ENCODE measurements at regions not wholly inside any gene's neighbourhood (a gene's known extent, or its start where the extent isn't known, plus 50 kb on each side); places are given as distances from the start of the nearest gene placed in this dataset.

DNA sequence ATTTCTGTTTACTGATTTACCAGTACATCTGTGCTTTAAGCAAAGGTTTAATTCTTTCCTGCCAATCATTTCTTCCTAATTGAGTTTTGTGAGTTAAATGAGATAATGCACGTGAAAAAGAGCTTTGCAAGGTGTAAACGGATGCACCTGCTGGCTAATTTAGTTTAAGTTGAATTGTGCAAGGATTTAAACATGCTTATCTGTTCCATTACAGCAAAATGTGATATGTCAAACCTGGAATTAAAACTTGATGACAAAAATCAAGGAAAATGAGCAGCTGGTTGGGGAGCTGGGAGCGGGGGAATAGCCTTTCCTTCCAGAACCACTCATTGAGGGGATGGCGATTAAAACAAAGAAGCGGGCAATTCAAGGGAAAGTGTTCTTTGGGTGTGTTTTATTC, 155.0 kb upstream of the CTTNBP2 start:
- no peak for DNase-seq

DNA sequence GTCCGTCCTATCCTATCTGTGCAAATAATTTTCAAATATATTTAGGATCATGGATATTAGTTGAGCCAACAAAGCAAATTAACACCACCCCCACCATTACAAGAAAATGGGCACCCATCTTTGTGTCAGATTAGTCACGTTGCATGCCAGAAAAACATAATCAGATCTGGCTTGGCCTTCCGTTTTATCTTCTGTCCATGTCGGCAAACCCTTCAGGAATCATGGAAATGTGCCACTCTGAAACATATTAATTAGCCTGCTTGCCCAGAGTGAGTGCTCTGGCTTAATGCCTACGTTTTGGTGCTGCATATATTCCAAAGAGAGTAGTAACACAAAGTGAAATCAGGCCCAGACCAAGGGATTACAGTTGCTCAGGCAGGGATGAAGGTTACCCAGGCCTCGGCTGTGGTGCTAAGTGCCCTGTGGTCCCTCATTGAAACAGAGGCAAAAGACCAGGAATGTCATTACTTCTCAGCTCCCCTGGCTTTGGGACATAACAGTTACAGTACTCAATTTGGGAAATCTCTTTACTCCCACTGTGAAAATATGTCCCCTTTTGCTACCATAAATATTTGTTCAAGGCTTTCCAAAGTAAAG, 154.0 kb upstream of the LSM8 start:
- DNase-seq = no peak

DNA sequence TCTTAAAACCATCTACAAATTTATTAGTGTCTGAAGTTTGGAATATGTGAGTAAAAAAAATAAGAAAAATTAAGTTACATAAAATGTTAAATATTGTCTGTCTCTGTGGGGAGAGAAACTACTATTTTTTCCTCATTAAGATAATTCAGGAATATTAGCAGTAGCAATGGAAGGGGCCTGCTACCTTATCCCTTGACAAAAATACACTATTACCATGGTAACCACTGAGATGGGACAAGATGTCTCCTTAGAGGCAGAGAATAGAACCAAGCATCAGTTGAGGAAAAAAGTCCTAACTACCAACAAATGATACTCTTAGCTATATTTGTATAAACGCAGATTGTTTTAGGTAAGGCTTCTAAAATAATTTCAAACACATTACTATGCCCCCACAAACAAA, 150.7 kb upstream of the LSM8 start:
- no peak for DNase-seq

DNA sequence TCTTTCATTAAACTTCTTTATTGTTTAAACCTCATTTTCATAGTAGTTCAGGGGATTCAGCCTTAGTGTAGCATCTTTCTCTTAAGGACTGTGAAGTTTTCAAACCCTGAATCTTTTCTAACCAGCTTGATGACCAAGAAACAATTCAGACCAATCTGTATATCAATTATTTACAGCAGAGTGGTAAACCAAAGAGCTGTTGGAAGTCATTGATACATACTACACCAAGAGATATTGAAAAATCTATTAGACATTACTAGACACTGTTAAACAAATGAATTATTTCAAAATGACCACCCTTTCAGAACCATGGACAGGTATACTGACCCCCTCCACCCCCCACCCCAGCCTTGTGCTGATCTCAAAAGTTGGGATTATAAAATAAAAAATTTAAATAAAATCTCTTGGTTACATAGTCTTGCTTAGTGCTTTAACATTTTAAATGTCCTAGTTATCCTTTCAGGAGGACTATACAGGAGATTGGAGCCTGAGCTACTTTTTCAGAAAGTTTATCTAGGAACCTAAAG, 143.9 kb upstream of the LSM8 start:
- DNase-seq = no peak

DNA sequence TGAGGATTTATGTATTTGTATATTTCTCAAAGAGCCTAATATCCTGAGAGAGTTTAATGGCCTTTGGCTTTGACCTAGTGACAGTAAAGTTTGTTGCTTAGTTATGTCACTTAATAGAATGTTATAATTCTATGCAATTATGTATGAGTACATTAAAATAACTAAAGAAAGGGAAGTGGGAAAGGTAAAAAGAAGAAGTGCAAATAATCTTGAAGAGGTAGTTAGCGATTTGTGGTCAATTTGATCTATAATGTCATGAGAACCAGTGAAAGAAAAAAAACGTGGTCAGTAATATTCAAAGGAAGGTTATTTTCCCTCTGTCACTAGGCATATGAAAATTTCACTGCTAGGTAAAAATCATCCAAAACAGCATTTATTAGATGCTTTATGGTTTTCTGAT, 143.4 kb upstream of the LSM8 start:
- no peak for DNase-seq

DNA sequence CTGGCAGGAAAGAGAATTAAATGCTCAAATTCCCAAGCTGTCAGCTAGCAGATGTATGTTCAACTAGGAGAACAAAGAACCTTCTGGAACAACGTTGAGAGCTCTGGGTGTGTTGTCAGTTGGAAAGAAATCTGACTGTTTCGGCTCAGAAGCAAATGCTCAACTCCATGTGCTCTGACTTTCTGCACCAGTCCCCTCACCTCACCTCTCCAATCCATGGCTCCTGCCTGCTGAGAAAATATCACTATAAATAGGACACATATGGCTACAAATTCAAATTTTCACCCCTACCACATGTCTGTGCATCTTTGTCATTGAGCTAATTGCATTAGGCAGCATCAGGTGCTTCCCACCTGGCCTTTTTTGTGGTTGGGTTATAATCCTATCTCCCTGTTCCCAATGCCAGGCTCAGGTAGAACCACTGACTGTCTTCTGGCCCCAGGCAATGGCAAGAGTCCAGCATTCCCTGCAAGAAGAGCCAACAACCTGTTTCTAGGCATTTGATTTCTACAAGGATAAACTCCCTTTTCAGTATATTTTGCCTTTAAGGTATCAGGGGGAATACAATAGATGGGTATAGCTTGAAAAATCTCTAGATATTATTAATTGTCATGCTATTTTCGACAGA, 142.6 kb upstream of the LSM8 start:
- no peak for DNase-seq

DNA sequence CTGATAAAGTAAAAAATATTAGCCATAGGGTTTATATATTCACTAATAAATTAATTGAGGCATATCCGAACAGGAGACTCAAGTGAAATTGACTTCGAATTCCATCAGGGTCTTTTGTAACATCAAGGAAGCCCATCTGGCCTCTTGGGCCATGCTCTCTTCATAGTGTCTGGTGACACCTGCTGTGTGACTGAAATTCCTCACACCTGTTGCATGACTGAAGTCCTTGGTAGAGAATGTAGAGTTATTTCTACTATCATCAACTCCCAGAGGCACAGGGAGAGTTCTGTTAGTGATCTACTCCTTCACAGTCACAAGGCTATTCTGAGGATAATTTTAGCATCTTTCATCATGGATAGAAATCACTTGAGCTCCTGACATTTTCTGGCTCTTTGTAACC, 138.3 kb upstream of the LSM8 start:
- no peak for DNase-seq

DNA sequence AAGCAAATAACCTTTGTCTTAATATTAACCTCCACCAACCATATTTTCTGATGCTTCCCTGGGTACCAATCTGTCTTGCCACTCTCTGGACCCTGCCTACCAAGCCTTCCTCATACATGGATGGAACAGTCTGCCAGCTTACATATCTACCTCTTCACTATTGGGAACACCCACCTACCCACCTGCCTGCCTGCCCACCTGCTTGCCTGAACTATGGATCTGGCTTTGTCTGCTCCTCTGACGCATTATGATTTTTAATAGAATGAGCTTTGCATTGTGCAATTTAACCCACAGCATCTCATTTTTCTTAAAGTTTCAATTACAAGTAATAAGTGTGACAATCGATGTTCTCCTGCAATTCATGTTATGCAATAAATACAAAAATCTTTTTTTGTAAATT, 137.9 kb upstream of the LSM8 start:
- DNase-seq = no peak

DNA sequence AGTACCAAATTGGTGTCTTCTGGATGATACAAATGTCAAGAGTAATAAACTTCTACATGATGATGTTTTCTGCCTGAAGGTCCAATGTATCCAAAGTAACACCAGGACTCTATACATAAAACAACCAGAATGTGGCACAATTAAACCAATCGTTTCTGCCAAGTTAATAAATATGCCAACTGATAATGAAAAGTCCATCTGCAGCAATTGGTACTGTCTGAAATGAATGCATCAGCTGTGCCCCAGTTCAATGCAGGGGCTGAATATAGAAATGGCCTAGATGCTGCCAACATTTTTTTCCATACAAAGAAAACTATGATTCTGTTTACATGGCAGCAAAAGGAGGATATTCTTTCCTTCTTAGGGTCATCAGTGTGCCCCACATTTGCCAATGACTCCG, 137.2 kb upstream of the LSM8 start:
- DNase-seq = no peak

DNA sequence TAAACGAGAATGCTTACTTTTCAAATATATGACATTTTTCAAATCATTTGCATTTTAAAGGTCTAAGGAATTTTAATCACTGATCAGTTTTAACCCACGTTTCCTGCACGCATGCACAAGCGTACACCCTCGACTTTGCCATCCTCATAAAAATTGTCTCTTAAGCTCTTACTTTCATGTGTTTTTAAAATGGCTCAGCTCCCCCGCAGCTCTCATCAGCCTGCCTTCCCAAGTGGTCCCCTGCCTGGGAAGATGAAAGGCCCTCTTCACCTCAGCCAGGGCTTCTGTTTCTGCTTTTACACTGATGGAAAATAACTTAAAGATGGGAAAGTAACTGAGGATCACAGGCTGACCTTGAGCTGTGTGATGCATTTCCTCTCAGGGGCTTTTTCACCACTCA, 131.6 kb upstream of the LSM8 start:
- no peak for DNase-seq

DNA sequence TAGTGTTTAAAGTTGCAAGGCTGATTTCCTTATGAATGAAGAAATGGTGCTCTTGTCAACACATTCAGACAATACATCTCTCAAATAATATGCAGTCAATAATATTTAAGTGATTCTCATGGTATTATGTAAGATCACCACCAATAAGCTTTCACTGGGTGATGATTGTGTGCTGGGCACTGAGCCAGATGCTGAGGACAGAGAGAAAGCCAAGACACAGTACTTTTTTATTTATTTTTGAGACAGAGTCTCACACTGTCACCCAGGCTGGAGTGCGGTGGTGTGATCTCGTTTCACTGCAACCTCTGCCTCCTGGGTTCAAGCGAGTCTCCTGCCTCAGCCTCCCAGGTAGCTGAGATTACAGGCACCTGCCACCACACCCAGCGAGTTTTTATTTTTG, 130.6 kb upstream of the LSM8 start:
- no peak for DNase-seq

DNA sequence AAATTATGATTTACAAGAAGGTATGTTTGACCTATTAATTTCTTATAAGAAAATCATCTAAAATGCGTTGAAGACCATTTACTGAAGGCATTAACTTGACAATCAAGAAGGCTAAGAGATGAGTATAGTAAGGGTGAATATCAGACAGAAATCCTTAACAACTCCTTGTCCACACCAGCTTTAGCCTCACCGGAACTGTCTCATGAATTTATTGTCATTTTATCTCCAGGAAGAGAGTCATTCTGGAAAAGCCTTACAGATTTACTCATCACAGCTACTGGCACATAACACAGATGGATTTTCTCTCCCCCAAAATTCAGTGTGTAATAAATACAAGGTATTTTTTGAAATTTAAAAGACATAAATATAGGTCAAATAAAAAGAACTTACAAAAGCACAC, 129.4 kb upstream of the LSM8 start:
- no peak for DNase-seq

DNA sequence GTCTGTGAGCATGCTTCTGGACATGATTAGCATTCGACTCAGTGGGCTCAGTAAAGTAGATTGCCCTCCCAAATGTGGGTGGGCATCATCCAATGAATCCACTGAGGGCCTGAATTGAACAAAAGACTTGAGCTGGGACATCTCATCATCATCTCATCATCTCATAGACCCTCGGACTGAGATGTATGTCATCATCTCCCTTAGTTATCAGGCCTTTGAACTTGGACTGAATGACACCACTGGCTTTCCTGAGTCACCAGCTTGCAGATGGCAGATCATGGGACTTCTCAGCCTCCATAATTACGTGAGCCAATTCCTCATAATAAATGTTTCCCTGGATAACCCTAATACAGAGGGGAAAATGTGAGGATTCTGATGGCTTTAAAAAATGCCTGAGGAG, 128.3 kb upstream of the LSM8 start:
- DNase-seq = no peak

DNA sequence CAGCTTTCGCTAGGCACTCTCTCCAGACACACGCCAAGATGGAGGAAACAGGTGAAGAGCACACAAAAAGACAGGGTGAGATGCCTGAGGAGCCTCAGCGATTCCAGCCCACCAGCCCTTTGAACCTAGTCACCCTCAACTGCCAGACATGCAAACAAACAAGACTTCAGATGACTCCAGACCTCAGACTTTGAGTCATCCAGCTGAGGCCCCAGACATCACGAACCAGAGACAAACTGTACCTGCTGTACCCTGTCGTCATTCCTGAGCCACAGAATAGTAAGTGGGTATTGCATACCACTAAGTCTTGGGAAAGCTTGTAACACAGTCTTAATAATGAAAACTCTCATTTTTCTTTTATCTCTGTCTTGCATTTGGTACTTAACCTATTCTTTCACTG, 126.6 kb upstream of the LSM8 start:
- DNase-seq = no peak

DNA sequence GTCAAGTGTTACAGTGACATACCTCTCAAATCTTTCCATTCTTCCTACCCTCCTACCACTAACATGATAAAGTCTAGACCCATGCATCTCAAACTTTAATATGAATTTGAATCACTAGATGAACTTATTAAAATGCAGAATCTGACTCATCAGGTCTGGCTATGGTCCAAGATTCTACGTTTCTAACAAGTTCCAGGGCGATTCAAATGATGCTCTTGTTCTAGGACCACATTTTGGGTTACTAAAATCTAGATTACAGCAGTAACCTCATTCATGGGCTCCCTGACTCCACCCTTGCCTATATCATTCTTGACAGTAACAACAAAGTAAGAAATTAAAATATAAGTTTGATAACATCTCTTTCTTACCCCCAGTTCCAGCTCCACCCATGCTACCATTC, 124.8 kb upstream of the LSM8 start:
- DNase-seq = no peak

DNA sequence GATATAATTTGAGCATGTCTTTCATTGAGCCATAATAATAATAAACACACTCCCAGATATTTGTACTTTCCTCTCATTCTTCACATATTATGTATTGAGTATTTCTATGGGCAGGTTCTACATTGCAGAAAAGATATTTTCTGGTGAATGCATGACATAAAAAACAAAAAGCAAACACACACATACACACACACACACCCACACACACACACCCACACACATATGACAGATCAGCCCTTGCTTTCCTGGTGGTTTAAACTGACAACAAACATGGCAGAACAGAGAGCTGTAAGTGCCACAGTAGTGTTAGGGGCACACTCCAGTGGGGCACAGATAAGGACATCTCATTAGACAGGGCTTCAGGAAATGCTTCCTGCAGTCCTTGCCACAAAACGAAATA, 123.3 kb upstream of the LSM8 start:
- no peak for DNase-seq

DNA sequence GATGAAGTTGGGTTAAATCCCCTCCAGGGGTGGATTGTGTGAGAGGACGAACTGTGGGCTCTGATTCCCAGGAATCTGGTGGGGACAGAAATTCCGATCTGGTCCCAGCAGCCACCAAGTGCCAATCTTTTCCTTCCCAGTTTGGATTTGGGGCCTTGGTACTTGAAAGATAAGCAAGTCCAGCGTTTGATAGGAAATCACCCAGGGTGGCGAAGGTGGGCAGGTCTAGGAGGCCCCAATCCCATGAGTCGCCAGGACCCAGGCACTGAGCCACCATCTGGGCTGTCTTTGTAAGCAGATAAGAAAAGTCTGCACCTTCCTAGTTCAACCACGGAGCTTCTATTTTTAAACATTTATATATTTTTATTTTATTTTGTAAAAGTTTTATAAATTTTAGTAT, 122.6 kb upstream of the LSM8 start:
- DNase-seq = no peak

DNA sequence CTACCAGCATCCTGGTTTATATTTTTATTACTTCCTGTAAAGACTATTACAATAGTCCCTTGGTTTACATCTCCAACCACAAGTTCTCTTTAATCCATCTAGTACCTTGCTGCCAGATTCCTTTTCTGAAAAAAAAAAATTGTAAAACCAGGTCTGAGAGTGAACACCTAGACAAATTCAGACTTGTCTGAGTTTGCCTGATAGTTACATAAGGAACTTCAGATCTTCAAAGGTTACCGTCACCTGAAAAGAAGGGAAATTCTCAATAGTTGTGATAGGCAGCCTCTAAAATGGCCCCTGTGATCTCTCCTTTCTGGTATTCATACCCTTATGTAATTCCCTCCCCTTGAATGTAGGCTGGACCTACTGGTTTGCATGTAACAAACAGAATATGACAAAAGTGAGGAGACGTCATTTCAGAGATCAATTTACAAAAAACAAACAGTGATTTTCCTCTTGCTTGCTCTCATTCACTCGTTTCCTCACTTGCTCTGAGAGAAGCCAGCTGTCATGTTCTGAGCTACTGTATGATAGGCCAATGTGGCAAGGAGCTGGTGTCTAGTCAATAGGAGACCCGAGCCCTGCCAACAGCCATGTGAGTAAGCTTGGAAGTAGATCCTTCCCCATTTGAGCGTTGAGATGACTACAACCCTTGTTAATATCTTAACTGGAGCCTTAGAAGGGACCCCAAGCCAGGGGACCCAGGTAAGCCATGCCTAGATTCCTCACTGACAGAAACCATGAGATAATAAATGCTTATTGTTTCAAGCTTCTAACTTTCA, 110.9 kb upstream of the LSM8 start:
- no peak for DNase-seq

DNA sequence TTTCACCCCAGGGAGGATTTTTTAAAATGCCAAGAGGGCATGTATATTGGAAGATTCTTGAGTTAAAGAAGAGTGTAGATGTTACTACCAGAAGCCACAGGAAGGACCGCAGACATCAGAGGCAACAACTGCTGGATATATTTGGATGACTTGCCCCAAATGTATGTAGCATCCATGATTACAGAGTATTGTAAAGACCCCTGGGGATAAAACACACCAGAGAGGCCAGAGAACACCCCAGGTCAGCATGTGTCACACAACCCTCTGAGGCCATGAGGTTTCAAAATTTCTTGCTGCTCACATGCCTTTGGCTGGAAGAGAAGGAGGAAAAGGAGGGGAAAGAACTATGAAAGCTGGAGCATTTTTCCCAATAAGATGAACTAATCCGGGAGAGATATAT, 108.0 kb upstream of the LSM8 start:
- DNase-seq = no peak

DNA sequence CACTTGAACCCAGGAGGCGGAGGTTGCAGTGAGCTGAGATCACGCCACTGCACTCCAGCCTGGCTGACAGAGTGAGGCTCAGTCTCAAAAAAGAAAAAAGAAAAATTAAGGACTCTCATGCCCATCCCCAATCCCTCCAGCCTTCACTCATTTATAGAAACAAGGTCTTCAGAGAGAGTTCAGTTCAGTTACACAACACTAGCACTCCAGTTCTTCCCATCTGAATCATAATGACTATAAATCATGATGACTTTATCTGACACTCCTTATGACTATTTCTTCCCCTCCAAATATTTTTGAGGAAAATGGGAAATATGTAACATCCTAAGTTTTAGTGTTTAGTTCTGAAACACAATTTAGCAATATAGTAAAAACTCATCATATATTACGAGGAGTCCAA, 107.4 kb upstream of the LSM8 start:
- no peak for DNase-seq

DNA sequence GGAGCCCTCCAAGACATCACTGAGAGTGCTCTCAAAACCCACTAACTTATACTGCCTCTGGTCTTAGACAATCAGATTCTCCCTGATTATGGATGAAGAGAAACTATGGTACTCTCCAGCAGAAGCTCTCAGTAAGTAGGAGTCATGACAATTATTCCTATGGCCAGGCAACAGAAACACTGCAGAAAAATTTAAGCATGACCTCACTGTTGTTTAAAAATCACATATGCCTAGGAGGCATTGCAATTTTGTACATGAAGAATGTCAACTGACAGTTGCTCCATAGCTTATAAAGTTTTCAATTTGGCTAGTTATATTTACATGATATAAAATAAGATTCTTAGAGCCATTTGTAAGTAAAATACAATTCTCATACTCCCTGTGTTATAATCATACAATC, 105.9 kb upstream of the LSM8 start:
- DNase-seq = no peak

DNA sequence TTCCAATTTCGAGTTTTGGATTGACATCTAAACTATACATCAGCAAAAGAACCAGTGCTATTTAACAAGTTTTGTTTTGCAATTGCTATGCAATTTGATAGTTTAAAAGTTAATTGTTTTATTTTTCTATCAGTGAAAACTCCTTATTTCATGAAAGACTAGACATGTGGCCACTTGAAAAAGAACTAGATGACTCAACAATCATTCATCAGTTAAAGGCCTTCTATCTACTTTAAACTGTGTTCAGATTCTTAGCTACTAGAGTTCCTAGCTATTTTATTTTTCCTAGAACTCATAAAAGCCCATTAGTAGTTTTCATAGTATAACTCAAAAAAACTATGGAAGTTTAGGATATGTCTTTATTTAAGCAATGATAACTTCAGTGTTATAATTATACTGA, 104.6 kb upstream of the LSM8 start:
- no peak for DNase-seq

DNA sequence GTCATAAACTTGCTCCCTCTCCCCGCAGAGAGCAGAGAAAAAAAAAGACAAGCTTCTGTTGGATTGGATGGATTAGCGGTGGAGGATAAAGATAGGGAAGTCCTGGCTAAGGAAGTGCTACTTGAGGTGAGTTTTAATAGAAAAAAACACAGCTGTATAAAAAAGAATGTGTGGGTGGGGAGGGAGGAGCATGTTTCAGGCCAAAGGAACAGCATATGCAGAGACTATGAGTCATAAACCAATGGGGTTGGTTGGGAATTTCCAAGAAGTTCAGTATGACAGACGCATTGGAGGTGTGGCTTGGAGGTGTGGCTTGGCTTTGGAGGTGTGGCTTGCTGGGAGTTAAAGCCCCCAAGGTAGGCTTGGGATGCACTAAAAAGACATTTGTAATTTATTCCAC, 103.0 kb upstream of the LSM8 start:
- no peak for DNase-seq

DNA sequence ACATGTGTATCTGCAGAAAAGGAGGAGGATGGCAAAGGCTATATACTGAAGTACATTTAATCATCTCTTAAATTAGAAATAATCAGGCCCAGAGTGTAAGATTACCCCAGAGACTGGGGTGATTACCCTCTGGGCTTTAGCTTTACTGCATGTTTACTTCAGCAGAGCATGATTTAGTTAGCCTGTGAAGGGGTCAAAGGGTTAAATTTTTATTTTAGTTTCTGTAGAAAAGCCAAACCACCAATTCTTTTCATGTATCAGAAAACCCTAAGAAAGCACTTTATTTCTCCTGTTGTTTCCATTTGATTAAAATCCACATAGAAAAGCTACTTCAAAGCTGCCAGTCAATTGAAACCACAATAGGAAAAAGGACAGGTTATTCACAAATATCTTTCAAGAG, 101.5 kb upstream of the LSM8 start:
- DNase-seq = no peak

DNA sequence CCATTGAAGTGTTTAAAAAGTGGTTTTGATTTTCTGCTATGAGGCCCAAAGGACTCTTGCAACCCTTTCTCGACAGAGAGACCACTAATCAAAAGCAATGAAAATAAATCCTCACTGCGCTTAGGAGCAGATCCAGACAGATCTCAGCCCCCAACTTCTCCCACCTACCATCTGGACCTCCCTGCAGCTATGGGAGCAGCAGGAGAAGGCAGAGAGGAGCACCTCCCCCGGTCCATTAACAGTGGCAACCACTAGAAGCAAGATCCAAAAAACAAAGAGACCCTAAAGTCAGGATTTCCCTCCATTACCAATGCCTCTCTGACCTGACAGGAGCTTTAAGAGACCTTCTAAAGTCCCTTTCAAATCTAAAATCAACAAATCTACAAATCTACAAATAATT, 99.0 kb upstream of the LSM8 start:
- no peak for DNase-seq
